Pancreas (tissue), 10 donors: ENCODE measurements at regions not wholly inside any gene's neighbourhood (a gene's known extent, or its start where the extent isn't known, plus 50 kb on each side); places are given as distances from the start of the nearest gene placed in this dataset.

Source experiments
- ATAC-seq, 4 donors: fragments of 200-7000 bp; cut with Tn5 transposase; one replicate each; pipeline versions ENCODE4 v1.8.0 to v1.9.1; 2020; ENCODE audit warnings: mild to moderate bottlenecking in 4 of 4, moderate library complexity in 4 of 4
- DNase-seq, 6 donors: peaks; one replicate each; pipeline ENCODE4 v3.0.0-alpha.2; 2020
- FAIRE-seq: peaks from 2 replicates; lab custom pipeline; 2012; peaks lifted over from hg19 to GRCh38; lab: Jason Lieb, UNC
- H3K27ac ChIP-seq, 4 donors: fragments of 200-600 bp; sonication (generic); 1 replicate in 3 of 4; 2 replicates in 1 of 4; pipeline versions ENCODE4 v1.5.0 to v1.8.0; 2020
- H3K27me3 ChIP-seq, 4 donors: fragments of 200-600 bp; one replicate each; pipeline ENCODE4 v1.8.0; 2021
- H3K36me3 ChIP-seq, 3 donors: fragments of 200-600 bp; sonication (generic) in 1 of 3; one replicate each; pipeline versions ENCODE4 v1.5.0 to v1.8.0; 2020 to 2021
- H3K4me1 ChIP-seq, 3 donors: fragments of 200-600 bp; one replicate each; pipeline ENCODE4 v1.8.0; 2021
- H3K4me3 ChIP-seq, 4 donors: fragments of 200-600 bp; sonication (generic) in 2 of 4; one replicate each; pipeline versions ENCODE4 v1.5.0 to v1.8.0; 2020 to 2021
- H3K9me3 ChIP-seq, 4 donors: fragments of 200-600 bp; one replicate each; pipeline ENCODE4 v1.8.0; 2021
- WGBS, 2 donors: extraction: QIAGEN DNeasy Blood & Tissue Kit; methylation state at CpG; one replicate each; pipeline ENCODE4 v1.1.7; 2013; 5-methylcytosine and 5-hydroxymethylcytosine counted together
- intact Hi-C, 3 donors: fragments of 100-400 bp; cut with DNase I; formaldehyde crosslinking; loops; one replicate each; pipeline versions ENCODE4 v1.11.1 to v1.14.2; 2022
- TF ChIP-seq, protein P1 (sequence below), 4 donors: fragments of 200-600 bp; sonication (generic) in 3 of 4; IDR thresholded peaks; one replicate each; pipeline versions ENCODE4 v1.5.0 to v1.8.0; 2021; ENCODE audit warnings: antibody characterized with exemption in 4 of 4
- donor health status: healthy with polysubstance abuse.
- donor health status: DM: no; HTN: no; CAD: no; lungs with moderate emphysema.
- donor health status: DM: no; HTN: no; CAD: no.
- donor health status: control.
- donor health status: control.
- donor health status: Bipolar disorder and iron deficiency.
- donor health status: DM: yes; HTN: yes; CAD: no.
- donor health status: DM: no; HTN: no; CAD: no.
- donor health status: DM: no; HTN: no; CAD: no.
- donor health status: DM: yes; HTN: yes; CAD: no.

DNA sequence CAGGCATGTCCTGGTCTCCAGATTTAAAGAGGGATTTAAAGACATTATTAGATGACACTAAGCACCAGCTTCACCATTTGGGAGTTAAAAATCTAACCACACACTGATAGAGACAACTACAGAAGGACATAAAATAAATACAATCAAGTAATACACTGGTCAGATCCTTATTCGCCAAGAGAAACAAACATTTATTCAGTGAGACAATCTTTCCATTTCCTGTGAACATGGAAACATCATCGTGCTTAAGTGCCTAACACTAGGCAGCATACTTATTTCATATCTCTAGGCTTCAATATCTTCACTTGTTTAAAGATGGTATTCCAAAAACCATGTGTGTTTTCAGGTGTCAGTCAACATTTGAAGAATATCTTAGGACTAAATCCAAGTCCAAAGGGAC, 103.6 kb downstream of the AREG start:
- Histone ChIP-seq H3K36me3 (no peaks in the 10 kb centered on the region), H3K27ac (no peak overlapping the region), H3K4me3 (no peak overlapping the region), H3K9me3 (no peaks in the 10 kb centered on the region), H3K27me3 (no peaks in the 10 kb centered on the region), H3K4me1 (no peaks in the 10 kb centered on the region)
- 66 to 74% methylated on average over 2 of the region's 2 CpGs for whole genome bisulfite sequencing, 2 donors
- FAIRE-seq (no peak), ATAC-seq (no peak), DNase-seq (no peak)
- intact Hi-C loops: no loop called here
- TF ChIP-seq, protein P1, sequence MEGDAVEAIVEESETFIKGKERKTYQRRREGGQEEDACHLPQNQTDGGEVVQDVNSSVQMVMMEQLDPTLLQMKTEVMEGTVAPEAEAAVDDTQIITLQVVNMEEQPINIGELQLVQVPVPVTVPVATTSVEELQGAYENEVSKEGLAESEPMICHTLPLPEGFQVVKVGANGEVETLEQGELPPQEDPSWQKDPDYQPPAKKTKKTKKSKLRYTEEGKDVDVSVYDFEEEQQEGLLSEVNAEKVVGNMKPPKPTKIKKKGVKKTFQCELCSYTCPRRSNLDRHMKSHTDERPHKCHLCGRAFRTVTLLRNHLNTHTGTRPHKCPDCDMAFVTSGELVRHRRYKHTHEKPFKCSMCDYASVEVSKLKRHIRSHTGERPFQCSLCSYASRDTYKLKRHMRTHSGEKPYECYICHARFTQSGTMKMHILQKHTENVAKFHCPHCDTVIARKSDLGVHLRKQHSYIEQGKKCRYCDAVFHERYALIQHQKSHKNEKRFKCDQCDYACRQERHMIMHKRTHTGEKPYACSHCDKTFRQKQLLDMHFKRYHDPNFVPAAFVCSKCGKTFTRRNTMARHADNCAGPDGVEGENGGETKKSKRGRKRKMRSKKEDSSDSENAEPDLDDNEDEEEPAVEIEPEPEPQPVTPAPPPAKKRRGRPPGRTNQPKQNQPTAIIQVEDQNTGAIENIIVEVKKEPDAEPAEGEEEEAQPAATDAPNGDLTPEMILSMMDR (IDR thresholded peaks at IDR 0.05): no peak

DNA sequence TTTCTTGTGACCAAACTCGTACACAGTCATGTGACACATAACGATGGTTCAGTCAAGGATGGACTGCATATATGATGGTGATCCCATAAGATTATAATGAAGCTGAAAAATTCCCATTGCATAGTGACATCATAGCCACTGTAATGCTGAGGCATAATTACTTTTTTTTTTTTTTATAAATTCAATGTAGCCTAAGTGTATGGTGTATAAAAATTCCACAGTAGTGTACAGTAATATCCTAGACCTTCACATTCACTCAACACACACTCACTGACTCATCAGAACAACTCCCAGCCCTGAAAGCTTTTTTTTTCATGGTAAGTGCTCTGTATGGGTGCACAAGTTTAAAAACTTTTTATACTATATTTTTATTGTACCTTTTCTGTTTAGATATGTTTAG, 105.0 kb downstream of the AREG start:
- WGBS, 2 donors: 80 to 90% methylated on average over 2 of the region's 2 CpGs
- Histone ChIP-seq H3K9me3 (no peaks in the 10 kb centered on the region), H3K4me1 (no peaks in the 10 kb centered on the region), H3K27me3 (no peaks in the 10 kb centered on the region), H3K4me3 (no peak overlapping the region), H3K36me3 (no peaks in the 10 kb centered on the region), H3K27ac (no peak overlapping the region)
- ATAC-seq: no peak
- intact Hi-C loops: no loop called here
- no peak for DNase-seq
- TF ChIP-seq, protein P1 (IDR thresholded peaks at IDR 0.05): no peak
- FAIRE-seq: no peak

DNA sequence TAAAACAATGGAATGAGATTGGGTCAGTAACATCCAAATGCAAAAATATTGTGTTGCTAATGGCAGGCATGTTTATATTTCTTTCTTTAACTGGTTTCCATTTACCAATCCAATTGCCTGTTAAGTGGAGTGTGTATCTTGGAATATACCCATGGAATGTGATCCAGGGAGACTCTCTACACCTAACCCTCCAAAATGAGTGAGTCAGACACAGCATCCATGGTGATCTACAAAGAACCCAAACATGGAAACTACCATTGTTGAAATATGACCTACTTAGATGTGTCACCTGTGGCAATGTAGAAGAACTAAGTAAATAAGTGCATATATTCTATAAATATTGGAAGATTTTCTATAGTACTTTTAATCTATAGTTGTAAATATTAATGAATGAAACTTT, 110.3 kb downstream of the AREG start:
- FAIRE-seq (no peak), ATAC-seq (no peak), DNase-seq (no peak)
- Histone ChIP-seq H3K4me3 (no peak overlapping the region), H3K27ac (no peak overlapping the region), H3K27me3 (no peaks in the 10 kb centered on the region), H3K9me3 (no peaks in the 10 kb centered on the region), H3K36me3 (no peaks in the 10 kb centered on the region), H3K4me1 (no peaks in the 10 kb centered on the region)
- intact Hi-C loops: no loop called here
- TF ChIP-seq, protein P1 (IDR thresholded peaks at IDR 0.05): no peak

DNA sequence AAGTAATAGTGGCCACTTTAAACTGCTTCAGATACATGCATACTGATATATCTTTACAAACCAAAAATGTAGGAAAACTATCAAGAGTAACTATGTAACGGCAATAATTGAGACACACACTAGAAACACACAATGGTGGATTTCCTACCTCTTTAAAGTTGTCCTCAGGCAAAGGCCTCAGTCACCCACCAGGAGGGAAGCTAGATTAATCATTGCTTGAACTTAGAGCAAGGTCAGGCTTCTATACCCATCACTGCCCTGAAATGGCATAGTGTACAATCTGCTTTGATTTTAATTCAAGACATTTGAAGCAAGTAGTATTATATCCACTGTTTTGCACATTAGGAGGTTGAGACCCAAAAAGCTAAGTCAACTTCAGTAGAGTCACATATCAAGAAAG, 110.9 kb downstream of the AREG start:
- FAIRE-seq: no peak
- no peak for ATAC-seq
- Histone ChIP-seq H3K4me3 (no peak overlapping the region), H3K27me3 (no peaks in the 10 kb centered on the region), H3K36me3 (no peaks in the 10 kb centered on the region), H3K27ac (no peak overlapping the region), H3K4me1 (no peaks in the 10 kb centered on the region), H3K9me3 (no peaks in the 10 kb centered on the region)
- TF ChIP-seq, protein P1 (IDR thresholded peaks at IDR 0.05): no peak
- WGBS, 2 donors: 93 to 94% methylated on average over 1 of the region's 1 CpG
- no peak for DNase-seq
- intact Hi-C loops: no loop called here

DNA sequence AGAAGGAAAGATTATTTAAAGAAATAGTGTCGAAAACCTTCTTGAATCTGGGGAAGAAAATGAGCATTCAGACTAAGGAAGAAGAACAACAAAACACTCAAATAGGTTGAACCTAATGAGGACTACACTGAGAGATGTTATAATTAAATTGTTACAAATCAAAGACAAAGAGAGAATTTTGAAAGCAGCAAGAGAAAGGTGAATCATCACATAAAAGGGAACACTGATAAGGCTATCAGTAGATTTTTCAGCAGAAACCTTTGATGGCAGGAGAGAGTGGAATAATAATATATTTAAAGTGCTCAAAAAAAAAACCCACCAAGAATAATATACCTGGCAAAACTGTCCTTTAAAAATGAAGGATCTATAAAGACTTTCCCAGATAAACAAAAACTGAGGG, 114.9 kb downstream of the AREG start:
- FAIRE-seq (no peak), DNase-seq (no peak), ATAC-seq (no peak)
- intact Hi-C loops: no loop called here
- 0 to 66% methylated on average over 1 of the region's 1 CpG for WGBS, 2 donors
- no peaks in the 10 kb centered on the region for H3K36me3 ChIP-seq
- no peak overlapping the region for H3K4me3 ChIP-seq
- no peaks in the 10 kb centered on the region for H3K4me1 ChIP-seq
- H3K9me3 ChIP-seq: no peaks in the 10 kb centered on the region
- TF ChIP-seq, protein P1 (IDR thresholded peaks at IDR 0.05): no peak
- H3K27ac ChIP-seq: no peak overlapping the region
- H3K27me3 ChIP-seq: no peaks in the 10 kb centered on the region
